H1 (cell line): ENCODE measurements at regions not wholly inside any gene's neighbourhood (a gene's known extent, or its start where the extent isn't known, plus 50 kb on each side); places are given as distances from the start of the nearest gene placed in this dataset.

Experiments used
- BCL11A ChIP-seq, 2 experiments: IDR thresholded peaks; one replicate each; pipeline ENCODE4 v1.6.1; 2011; ENCODE audit warnings: low read depth in 2 of 2, low read length in 2 of 2, mild to moderate bottlenecking in 2 of 2
- CHD7 ChIP-seq: fragments of 300-600 bp; sonication (generic); IDR thresholded peaks from 2 replicates; pipeline ENCODE4 v1.7.1; 2012; ENCODE audit warnings: low read length, moderate library complexity, mild to moderate bottlenecking, inconsistent platforms; ENCODE audit not compliant: insufficient replicate concordance
- CTCF ChIP-seq, 3 experiments: IDR thresholded peaks; 1 replicate in 2 of 3; 2 replicates in 1 of 3; pipeline versions ENCODE4 v1.5.1 to v1.6.1; 2011; ENCODE audit warnings: low read length in 3 of 3, mild to moderate bottlenecking in 3 of 3, inconsistent platforms in 2 of 3, low read depth in 1 of 3, moderate library complexity in 1 of 3; ENCODE audit not compliant: insufficient read depth in 1 of 3; ENCODE audit errors: control extremely low read depth in 1 of 3
- POLR2AphosphoS5 ChIP-seq: IDR thresholded peaks from 2 replicates; pipeline ENCODE4 v1.6.1; 2011; ENCODE audit warnings: low read depth, low read length
- SIN3A ChIP-seq, 2 experiments: IDR thresholded peaks in 1 of 2; conservative IDR thresholded peaks in 1 of 2; 2 replicates each; pipeline ENCODE4 v1.6.1; 2011 to 2012; ENCODE audit warnings: low read length in 2 of 2, improper control_type of control experiment in 1 of 2, low read depth in 1 of 2, mild to moderate bottlenecking in 1 of 2
- YY1 ChIP-seq: IDR thresholded peaks from 2 replicates; pipeline ENCODE4 v1.6.1; 2011; ENCODE audit warnings: low read depth, mild to moderate bottlenecking, low read length

GRCh38 chr2:88856409-88857135, 165.1 kb downstream of the RPIA start (continued):
- no peak for TF ChIP-seq CHD7
- no peak for TF ChIP-seq CTCF (IDR thresholded peaks at IDR 0.05; ENCODE audit: control extremely low read depth in 1 of 3, insufficient read depth in 1 of 3, low read depth in 1 of 3, low read length in 3 of 3)
- TF ChIP-seq SIN3A (conservative IDR thresholded peaks at IDR 0.05 in 1 of 2, IDR thresholded peaks at IDR 0.05 in 1 of 2; ENCODE audit: low read depth in 1 of 2, low read length in 2 of 2), result no peak
- TF ChIP-seq YY1, result no peak
- no peak for TF ChIP-seq POLR2AphosphoS5
- no peak for TF ChIP-seq BCL11A (IDR thresholded peaks at IDR 0.05; ENCODE audit: low read depth in 2 of 2, low read length in 2 of 2)
